CD4-positive, alpha-beta T cell treated with Interleukin-4 for 1 hour (primary cell): ENCODE measurements at regions not wholly inside any gene's neighbourhood (a gene's known extent, or its start where the extent isn't known, plus 50 kb on each side); places are given as distances from the start of the nearest gene placed in this dataset.

ENCODE experiments used
- DNase-seq, 2 donors: peaks; one replicate each; pipeline ENCODE4 v3.0.0-alpha.2; 2020 to 2022

DNA sequence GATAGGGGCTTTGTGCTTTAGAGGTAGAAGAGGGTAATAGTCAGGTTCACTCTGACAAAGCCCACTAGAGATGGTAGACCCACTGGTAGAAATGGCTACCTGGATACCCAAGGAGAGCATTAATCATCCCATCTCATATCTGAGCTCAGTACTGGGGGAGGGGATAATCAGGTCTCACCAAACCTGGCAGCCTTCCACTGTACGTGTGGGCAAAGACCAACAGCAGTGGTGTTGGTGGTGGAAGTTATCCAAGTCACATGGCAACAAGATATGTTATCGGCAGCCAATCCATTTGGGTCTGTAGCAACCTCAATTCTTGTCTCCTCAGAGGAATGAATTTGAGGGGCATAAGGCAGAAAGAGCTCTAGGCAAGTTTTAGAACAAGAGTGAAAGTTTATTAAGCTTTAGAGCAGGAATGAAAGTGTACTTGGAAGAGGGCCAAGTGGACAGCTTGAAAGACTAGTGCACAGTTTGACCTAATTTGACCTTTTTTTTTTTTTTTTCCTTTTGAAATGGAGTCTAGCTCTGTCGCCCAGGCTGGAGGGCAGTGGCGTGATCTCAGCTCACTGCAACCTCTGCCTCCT is 67.0 kb upstream of the CXCL13 start:
- DNase-seq, result no peak
